Daoy (cell line): ENCODE measurements at regions not wholly inside any gene's neighbourhood (a gene's known extent, or its start where the extent isn't known, plus 50 kb on each side); places are given as distances from the start of the nearest gene placed in this dataset.

Source experiments
- DNase-seq: peaks from one replicate; pipeline ENCODE4 v3.0.0-alpha.2; 2015; ENCODE audit warnings: low read depth

GRCh38 chr13:107574517-107575210 lies 640.7 kb downstream of the LIG4 start:
- no peak for DNase-seq

- DNase-seq: no peak
Measured at GRCh38 chr13:107573184-107573583, 642.2 kb downstream of the LIG4 start.

- DNase-seq: no peak
Measured at GRCh38 chr13:107572156-107572555, 643.2 kb downstream of the LIG4 start.

- no peak for DNase-seq
Measured at GRCh38 chr13:107568181-107568580, 647.2 kb downstream of the LIG4 start.

DNA sequence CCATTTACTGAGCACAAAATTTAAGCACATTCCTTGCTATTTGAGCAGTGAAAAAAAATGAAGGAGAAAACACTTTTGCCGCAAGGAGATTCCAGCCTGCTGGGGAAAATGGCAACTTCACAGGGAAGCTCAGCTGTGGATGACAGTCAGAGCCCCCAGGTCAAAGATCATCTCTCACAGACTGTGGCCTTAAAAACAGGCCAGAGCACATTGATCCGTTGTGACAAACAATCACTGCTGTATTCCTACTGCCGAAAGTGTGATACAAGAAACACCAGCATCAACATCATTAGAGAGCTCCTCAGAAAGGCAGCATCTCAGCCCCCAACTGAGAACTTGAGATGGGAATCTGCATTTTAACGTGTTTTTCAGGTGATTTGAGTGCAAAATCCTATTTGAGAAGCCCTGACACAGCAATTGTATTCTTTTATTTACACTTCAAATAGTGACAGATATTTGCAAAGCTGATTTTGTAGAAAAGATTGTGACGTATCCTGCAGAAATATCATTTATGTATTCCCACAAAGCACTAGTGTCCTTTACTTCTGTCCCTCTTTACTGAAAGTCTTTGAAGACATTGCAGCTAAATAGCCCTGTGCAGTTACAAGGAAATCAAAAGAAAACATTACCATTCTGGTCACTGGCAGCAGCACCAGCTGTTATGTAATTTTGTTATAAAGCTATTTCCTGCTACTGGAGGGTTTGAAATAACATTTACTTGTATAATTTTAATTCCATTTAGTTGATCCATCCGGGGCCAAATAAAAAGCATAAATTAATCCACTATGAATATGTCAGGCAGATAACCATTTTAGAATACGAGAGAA lies 652.0 kb downstream of the LIG4 start:
- DNase-seq: no peak

DNA sequence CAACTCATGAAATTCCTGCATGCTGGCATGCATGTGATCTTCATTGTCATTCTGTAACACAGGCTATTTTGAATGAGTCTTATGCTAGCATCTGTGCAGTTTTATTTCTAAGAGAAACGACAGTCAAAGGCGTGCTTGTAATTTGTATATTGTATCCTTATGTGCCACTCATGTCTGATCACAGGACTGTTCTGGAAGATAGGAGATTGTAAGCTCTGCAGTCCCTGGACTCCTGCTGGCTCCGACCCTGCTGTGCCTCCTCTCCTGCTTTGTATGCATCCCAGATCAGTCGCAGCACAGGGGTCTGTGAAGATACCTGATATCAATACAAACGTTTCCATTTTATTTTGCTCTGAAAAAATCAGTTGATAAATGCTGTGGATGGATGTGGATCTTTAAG lies 653.1 kb downstream of the LIG4 start:
- DNase-seq: no peak

DNA sequence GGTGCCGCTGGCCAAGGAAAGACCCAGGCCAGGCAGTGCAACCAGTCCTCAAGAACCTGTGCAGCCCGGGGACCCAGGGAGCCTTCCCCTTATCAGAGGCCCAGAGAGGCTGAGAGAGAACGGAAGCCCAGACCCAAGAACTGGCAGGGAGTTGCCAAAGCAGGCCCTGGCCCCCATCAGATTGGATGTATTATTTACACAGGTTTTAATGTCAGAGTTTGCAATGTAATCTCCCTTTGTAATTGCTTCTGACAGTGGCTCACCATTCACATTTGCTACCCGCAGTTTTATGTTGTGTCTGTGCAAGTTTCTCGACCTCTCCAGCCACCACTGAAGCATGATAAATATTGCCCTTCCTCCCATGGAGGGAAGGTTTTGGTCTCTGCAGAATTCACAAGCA lies 660.9 kb downstream of the LIG4 start:
- no peak for DNase-seq

GRCh38 chr13:107553838-107554237 lies 661.5 kb downstream of the LIG4 start:
- no peak for DNase-seq

GRCh38 chr13:107551521-107551920 lies 663.8 kb downstream of the LIG4 start:
- DNase-seq: no peak

GRCh38 chr13:107548338-107548737 lies 667.0 kb downstream of the LIG4 start:
- no peak for DNase-seq

GRCh38 chr13:107545946-107546502 lies 669.3 kb downstream of the LIG4 start:
- DNase-seq: no peak

- no peak for DNase-seq
Measured at GRCh38 chr13:107534548-107534947, 680.8 kb downstream of the LIG4 start.

DNA sequence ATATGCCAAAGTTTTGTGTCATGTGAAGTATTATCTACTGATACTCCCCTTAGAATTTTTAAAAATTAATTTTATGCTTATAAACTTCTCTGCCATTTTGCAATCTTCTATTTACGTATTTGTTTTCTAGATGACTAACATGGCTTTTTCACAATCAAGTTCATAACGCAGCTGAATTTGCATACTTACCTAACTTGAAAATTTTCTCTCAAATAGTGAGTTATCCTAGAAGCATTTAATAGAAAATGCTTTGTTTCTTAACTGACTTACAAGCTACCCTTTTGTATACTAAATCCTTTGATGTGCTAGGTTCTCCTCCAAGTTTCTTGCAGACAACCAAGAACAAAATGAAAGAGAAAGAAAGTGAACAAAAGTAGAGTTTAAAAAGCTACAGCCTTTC lies 683.5 kb downstream of the LIG4 start:
- no peak for DNase-seq

DNA sequence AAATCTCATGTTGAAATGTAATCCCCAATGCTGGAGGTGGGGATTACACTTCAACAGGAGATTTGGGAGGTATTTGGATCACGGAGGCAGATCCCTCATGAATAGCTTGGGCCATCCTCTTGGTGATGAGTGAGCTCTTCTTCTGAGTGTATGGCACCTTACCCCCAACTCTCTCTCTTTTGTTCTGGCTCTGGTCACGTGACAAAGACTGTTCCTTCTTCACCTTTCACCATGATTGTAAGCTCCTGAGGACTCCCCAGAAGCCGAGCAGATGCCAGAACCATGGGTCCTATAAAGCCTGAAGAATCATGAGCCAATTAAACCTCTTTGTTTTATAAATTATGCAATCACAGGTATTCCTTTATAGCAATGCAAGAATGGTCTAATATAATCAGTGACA lies 684.2 kb downstream of the LIG4 start:
- no peak for DNase-seq

DNA sequence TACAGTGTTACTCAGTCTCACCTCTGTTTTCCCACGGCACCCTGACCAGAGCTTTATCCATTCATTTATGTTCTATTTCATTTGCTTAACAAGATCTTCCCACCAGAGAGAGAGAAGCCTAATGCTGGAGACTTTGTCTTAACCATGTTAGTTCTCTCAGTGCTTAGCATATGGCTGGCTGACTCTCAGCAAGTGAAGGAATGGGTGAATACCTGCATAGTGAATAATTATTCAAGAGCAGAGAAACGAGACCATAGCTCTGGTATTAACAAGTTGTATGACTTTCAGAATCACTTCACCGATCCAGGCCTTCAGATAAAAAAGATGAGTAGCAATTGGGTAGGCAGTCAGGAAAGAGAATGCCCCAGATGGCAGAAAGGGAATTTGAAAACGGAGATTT lies 686.3 kb downstream of the LIG4 start:
- no peak for DNase-seq

DNA sequence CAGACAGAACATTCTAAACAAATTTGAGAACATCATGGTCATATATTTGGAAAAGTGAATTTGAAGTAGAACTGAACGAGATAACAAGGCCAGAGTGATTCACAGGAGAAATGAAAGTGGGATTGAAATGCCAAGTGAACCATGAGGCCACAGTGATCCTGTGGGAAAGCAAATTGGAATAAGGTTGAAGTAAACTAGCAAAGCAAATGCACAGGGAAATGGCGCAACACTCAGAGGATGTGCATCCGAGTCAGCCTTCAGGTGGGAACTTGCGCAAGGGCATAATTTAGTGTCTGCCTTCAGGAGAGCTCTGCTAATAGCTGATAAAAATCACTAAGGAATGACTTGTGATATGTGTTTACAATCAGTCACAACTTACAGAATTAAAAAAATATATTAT lies 696.6 kb downstream of the LIG4 start:
- peak; percentile 2 for DNase-seq

DNA sequence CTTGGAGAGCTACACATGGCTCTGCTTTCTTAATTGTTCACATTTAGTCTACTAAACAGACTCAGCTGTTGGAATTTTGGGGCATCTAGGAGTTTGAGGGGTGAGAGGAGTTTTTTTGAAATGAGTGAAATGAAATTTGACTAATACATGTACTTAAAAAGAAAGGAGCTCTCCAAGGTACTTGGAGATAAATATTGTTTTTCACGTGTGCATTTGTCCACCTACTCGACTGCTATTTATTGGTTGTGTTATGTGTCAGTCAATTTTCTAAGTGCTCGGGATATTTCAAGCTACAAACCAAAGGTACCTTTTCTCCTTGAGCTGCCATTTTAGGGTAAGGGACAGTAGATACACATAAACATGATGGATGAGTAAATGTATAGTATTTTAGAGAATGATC lies 697.0 kb downstream of the LIG4 start:
- DNase-seq: no peak

DNA sequence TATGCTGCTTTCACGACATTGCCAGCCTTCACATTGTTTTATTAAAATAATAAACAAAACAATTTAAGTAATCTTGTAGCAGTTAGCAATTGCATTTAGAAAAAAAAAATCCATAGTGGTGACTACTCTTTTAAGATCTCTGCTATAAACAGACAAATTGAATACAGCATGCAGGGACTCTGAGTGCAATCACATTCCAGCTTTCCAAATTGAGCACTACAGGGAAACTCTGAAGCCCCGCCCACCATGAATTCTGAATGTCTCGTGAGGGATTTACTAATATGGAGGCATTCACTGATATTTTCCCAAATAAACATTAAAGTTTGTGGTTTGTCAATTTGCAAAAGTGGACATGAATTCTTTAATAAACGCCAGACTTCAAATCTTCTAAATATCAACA lies 698.8 kb downstream of the LIG4 start:
- DNase-seq: no peak

- DNase-seq: no peak
Measured at GRCh38 chr13:107512551-107512950, 702.8 kb downstream of the LIG4 start.

DNA sequence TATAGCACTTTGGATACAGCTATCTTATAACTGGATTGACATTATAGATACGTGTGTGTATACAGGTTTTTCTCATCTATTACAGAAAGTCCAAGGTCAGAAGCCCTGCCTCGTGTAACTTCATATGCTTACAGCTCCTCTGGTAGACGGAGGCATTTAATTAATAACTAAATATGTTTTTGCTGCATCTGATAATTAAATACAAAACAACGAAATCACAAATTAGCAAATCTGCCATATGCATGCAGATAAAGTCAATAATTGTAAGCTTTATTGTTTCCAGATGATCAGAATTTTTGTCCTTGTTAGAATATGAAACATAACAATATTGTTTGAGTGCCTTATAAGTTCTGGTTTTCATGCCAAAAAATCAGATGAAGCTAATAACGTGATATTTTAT lies 717.7 kb downstream of the LIG4 start:
- DNase-seq: no peak

DNA sequence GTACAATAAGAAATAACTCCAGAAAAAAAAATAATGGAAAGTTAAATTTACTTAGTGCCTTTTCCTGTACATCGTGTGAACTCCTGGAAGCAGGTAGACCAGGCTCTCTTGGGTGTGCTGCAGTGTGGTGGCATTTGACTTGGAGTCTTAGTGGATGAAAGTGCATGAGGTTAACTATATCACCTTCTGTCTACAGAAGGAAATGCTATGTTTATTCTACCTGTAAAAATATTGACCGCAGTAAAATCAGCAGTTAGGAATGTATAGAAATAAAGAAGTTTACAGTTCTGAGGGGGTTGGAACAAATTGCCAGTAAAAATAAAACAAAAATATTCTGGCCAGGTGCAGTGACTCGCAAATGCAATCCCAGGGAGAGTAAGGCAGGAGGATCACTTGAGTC lies 722.1 kb downstream of the LIG4 start:
- no peak for DNase-seq

DNA sequence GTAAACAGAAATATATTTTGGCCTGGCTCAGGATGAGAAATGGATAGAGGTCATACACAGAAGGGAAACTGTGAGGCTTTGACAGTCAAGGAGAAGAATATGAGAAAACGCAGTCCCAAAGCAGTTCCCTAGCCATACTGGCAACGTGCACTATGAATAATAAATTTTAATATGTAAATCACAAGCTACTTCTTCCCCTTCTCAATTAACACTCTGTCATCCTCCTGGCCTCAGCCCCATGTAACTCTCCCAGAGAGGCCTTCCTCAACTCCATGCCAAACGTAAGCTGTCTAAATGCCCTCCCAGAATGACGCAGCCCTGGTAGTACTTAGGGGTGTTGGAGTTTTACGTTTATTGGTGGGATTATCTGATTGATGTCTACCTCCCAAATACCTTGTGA lies 732.6 kb downstream of the LIG4 start:
- no peak for DNase-seq

GRCh38 chr13:107480130-107480529 lies 735.2 kb downstream of the LIG4 start:
- DNase-seq: no peak
